Transverse colon (tissue), 3 donors: ENCODE measurements at regions not wholly inside any gene's neighbourhood (a gene's known extent, or its start where the extent isn't known, plus 50 kb on each side); places are given as distances from the start of the nearest gene placed in this dataset.

Experiments
- EP300 ChIP-seq: sonication (generic); formaldehyde crosslinking; IDR thresholded peaks from one replicate; pipeline ENCODE4 v1.6.1; 2017; ENCODE audit warnings: antibody characterized with exemption, low read depth
- POLR2AphosphoS5 ChIP-seq, 3 donors: sonication (generic); formaldehyde crosslinking; IDR thresholded peaks; one replicate each; pipeline ENCODE4 v1.6.1; 2016; ENCODE audit warnings: antibody characterized with exemption in 3 of 3

- no peak for TF ChIP-seq POLR2AphosphoS5 (IDR thresholded peaks at IDR 0.05)
- no peak for TF ChIP-seq EP300
These were observed 513.2 kb upstream of the PHF14 start for GRCh38 chr7:10460474-10460873.
